ENCODE measurements at regions not wholly inside any gene's neighbourhood (a gene's known extent, or its start where the extent isn't known, plus 50 kb on each side); places are given as distances from the start of the nearest gene placed in this dataset.
A peak's percentile ranks its signal among the peaks of the same experiment; 100 is the strongest.

DNA sequence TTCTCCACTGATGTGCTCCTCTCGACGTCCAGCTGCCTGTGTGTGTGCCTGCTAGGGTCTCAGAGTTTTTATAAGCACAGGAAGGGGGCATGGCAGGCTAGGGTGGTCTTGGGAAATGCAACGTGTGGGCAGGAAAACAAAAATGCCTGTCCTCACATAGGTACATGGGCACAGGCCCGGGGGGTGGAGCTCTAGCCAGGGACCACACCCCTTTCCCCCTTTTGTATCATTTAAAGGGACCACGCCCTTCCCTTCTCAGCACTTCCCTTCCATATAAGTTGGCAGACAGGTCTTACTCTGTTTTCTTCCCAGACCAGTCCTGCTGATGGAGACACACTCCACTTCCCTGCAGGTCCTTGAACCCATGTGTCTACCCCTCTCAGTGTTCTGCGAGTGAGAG, 645.0 kb downstream of the CBLN2 start:
- H4K20me1 ChIP-seq = no peaks in the 10 kb centered on the region
- H3K4me3 ChIP-seq = no peak overlapping the region
- H3K4me2 ChIP-seq = no peak overlapping the region
- H3K27me3 ChIP-seq = no peaks in the 10 kb centered on the region
- H3K27ac ChIP-seq = no peak overlapping the region
- no peak overlapping the region for H3K9ac ChIP-seq
- TF ChIP-seq Cebpa-rat (IDR thresholded peaks at IDR 0.05) = no peak
- H3K9me3 ChIP-seq = no peaks in the 10 kb centered on the region
- no peaks in the 10 kb centered on the region for H3K36me3 ChIP-seq
- no peaks in the 10 kb centered on the region for H3K4me1 ChIP-seq

DNA sequence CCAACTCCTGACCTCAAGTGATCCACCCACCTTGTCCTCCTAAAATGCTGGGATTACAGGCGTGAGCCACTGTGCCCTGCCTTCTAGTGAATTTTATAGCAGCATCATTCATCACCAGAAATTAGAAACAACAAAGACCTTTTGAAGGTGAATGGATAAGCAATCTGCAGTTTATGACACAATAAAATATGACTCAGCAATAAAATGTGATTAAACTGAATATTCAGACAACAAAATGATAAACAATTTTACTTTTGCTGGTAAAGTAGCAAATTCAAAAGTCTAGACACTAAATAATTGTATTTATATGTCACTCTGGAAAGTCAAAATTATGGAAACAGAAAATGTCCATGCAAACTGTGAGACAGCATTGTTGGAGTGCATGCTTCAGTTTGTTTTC, 656.6 kb downstream of the CBLN2 start:
- Histone ChIP-seq H3K4me3 (no peak overlapping the region), H3K27ac (no peak overlapping the region), H3K9me3 (no peaks in the 10 kb centered on the region), H3K4me2 (no peak overlapping the region), H4K20me1 (no peaks in the 10 kb centered on the region), H3K9ac (no peak overlapping the region), H3K36me3 (no peaks in the 10 kb centered on the region), H3K27me3 (no peaks in the 10 kb centered on the region), H3K4me1 (no peaks in the 10 kb centered on the region)
- TF ChIP-seq Cebpa-rat (IDR thresholded peaks at IDR 0.05) = no peak

DNA sequence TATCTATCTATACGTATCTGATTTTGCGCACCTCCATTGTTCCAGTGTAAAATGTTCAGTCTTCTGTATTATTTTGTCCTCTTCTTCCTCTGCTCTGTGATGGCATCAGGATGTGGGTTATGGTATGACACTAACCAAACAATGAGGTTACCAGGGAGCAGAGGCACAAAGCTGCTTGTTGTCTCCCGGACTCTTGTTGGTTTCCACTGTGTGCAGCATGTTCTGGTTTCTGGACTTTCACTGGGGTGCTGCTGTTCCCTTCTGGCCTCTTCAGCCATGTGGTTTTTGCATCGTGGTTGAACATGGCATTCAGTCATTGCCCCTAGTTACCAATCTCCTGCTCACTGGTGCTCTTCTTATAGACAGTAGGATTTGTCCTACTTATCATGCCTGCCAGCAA, 665.9 kb downstream of the CBLN2 start:
- no peak overlapping the region for H3K9ac ChIP-seq
- H3K36me3 ChIP-seq = no peaks in the 10 kb centered on the region
- no peaks in the 10 kb centered on the region for H3K9me3 ChIP-seq
- no peak overlapping the region for H3K4me3 ChIP-seq
- no peak overlapping the region for H3K4me2 ChIP-seq
- H3K27ac ChIP-seq = no peak overlapping the region
- no peaks in the 10 kb centered on the region for H3K4me1 ChIP-seq
- no peaks in the 10 kb centered on the region for H3K27me3 ChIP-seq
- no peaks in the 10 kb centered on the region for H4K20me1 ChIP-seq
- TF ChIP-seq Cebpa-rat (IDR thresholded peaks at IDR 0.05) = no peak

DNA sequence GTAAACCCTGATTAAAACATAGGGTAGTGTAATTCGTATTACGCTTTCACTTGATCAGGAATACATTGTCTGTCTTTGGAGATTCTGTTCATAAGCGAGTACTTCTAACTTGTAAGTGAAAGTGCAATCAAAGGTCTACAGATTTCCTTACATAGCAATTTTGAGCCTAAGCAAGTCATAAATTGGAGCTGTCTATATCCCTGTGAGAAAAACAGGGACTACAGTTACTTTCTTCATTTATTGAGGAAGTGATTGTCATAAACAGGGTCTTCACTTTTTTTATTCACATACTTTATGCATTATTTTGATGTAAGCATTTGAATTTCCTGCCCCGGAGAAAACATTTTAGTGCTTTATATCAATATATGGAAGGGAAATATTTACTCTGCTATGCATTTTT, 670.4 kb downstream of the CBLN2 start:
- no peaks in the 10 kb centered on the region for H3K4me1 ChIP-seq
- no peak overlapping the region for H3K9ac ChIP-seq
- no peak overlapping the region for H3K4me3 ChIP-seq
- H3K4me2 ChIP-seq = no peak overlapping the region
- TF ChIP-seq Cebpa-rat (IDR thresholded peaks at IDR 0.05) = no peak
- no peaks in the 10 kb centered on the region for H4K20me1 ChIP-seq
- no peak overlapping the region for H3K27ac ChIP-seq
- no peaks in the 10 kb centered on the region for H3K27me3 ChIP-seq
- H3K36me3 ChIP-seq = no peaks in the 10 kb centered on the region
- H3K9me3 ChIP-seq = no peaks in the 10 kb centered on the region

DNA sequence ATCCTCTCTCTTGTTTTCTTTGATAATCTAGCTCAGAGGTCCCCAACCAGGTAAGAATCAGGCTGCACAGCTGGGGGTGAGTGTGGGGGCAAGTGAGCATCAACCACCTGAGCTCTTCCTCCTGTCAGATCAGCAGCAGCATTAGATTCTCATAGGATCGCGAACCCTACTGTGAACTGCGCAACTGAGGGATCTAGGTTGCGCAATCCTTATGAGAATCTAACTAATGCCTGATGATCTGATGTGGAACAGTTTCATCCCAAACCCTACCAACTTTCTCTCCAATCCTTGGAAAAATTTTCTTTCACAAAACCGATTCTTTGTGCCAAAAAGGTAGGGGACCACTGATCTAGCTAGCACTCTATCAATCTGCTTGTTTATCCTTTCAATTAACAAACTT, 678.3 kb downstream of the CBLN2 start:
- Histone ChIP-seq H3K4me1 (no peaks in the 10 kb centered on the region), H3K27me3 (no peaks in the 10 kb centered on the region), H3K36me3 (no peaks in the 10 kb centered on the region), H3K9me3 (no peaks in the 10 kb centered on the region), H3K9ac (no peak overlapping the region), H3K27ac (no peak overlapping the region), H4K20me1 (no peaks in the 10 kb centered on the region), H3K4me2 (no peak overlapping the region), H3K4me3 (no peak overlapping the region)
- TF ChIP-seq Cebpa-rat (IDR thresholded peaks at IDR 0.05) = peak; percentile 88

DNA sequence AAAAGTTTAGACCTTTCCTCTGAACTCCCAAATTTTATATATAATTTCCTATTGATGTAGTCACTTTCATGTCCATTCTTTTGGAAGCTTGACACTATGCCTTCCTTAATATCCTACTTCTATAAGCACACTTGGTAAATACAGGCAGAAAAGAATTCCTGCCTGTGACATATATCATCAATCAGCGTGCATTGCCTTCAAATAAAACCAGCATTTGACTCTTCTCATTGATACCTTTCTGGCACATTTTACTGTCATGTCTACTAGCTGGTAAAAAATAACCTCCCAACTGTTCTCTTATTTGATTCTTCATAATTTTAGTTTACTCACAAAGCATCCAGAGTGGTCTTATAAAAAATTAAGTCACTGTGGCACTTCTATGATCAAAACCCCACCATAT, 693.5 kb downstream of the CBLN2 start:
- no peak overlapping the region for H3K9ac ChIP-seq
- TF ChIP-seq Cebpa-rat (IDR thresholded peaks at IDR 0.05) = no peak

DNA sequence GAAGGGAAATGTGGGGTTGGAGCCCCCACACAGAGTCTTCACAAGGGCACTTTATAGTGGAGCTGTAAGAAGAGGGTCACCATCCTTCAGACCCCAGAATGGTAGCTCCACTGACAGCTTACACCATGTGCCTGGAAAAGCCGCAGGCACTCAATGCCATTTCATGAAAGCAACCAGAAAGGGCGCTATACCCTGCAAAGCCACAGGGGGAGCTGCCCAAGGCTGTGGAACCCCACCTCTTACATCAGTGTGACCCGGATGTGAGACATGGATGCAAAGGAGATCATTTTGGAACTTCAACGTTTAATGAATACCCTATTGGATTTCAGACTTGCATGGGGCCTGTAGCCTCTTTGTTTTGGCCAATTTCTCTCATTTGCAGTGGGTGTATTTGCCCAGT, 694.7 kb downstream of the CBLN2 start:
- peaks cover 32% of the 10 kb centered on the region for H3K9me3 ChIP-seq
- no peak overlapping the region for H3K4me3 ChIP-seq
- no peaks in the 10 kb centered on the region for H3K27me3 ChIP-seq
- no peak for TF ChIP-seq Cebpa-rat (IDR thresholded peaks at IDR 0.05)
- no peak overlapping the region for H3K9ac ChIP-seq
- H3K4me1 ChIP-seq = no peaks in the 10 kb centered on the region
- no peaks in the 10 kb centered on the region for H3K36me3 ChIP-seq
- H3K4me2 ChIP-seq = no peak overlapping the region
- H4K20me1 ChIP-seq = no peaks in the 10 kb centered on the region
- H3K27ac ChIP-seq = no peak overlapping the region

More for the DNA sequence above, 693.5 kb downstream of the CBLN2 start:
- Histone ChIP-seq H3K27me3 (no peaks in the 10 kb centered on the region), H3K4me2 (no peak overlapping the region), H3K27ac (no peak overlapping the region), H3K9me3 (peaks cover 32% of the 10 kb centered on the region), H3K4me1 (no peaks in the 10 kb centered on the region), H3K36me3 (no peaks in the 10 kb centered on the region), H4K20me1 (no peaks in the 10 kb centered on the region), H3K4me3 (no peak overlapping the region)

DNA sequence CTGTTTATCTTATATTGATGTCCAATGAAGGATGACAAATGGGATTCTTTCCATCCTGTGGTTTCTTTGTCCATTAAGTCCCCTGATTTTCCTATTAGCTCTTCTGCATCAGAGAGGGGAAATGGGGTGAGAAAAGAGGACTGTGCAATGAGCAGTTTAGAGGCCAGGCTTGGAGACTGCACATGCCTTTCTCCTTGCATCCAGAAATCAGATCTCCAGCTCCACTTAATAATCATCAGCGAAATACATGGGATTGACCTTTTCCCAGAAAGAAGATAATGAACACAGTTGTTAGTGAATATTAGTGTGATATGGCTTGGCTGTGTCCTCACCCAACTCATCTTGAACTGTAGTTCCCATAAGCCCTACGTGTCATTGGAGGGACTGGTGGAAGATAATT, 697.4 kb downstream of the CBLN2 start:
- no peak overlapping the region for H3K4me2 ChIP-seq
- H3K4me1 ChIP-seq = no peaks in the 10 kb centered on the region
- H4K20me1 ChIP-seq = no peaks in the 10 kb centered on the region
- peaks cover 32% of the 10 kb centered on the region for H3K9me3 ChIP-seq
- no peak overlapping the region for H3K4me3 ChIP-seq
- no peaks in the 10 kb centered on the region for H3K36me3 ChIP-seq
- H3K9ac ChIP-seq = no peak overlapping the region
- H3K27ac ChIP-seq = no peak overlapping the region
- H3K27me3 ChIP-seq = no peaks in the 10 kb centered on the region
- TF ChIP-seq Cebpa-rat (IDR thresholded peaks at IDR 0.05) = no peak

DNA sequence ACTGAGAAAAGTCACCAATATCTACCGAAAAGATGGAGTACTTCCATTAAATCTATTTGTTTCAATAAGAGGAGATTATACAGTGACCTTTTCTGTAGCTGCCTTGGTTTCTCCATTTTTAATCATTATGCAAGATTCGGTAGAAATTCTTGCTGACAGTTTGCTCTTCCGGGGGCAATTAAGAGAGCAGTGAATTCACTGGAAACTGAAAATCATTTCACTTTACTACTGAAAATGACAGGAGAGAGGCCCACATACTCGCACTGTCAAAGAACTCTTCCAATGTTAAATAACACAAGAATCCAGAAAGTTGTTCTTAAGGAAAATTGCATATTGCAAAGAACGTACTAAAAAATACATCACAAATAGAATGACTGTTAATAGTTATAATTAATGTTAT, 699.3 kb downstream of the CBLN2 start:
- Histone ChIP-seq H3K4me3 (no peak overlapping the region), H3K9me3 (peaks cover 29% of the 10 kb centered on the region), H3K4me2 (no peak overlapping the region), H3K4me1 (no peaks in the 10 kb centered on the region), H3K27me3 (no peaks in the 10 kb centered on the region), H3K36me3 (no peaks in the 10 kb centered on the region), H4K20me1 (no peaks in the 10 kb centered on the region), H3K9ac (no peak overlapping the region), H3K27ac (no peak overlapping the region)
- no peak for TF ChIP-seq Cebpa-rat (IDR thresholded peaks at IDR 0.05)

DNA sequence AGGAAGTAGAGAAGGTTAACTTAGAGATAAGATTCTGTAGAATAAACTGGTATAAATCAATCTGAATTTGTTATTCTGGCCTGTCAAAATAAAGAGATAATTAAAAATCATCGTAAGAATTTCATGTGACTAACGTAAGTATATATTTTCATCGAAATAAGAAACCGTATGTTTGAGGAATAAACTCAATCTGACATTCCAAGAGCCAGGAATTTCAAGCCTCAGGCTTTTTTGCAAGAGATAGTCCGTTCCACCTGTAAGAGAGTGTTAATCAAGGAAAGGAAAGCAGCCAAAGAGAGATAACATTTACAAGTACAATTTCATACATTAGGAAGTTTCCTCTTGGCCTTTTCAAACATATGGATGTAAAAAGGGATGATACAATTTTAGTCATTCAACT, 701.5 kb downstream of the CBLN2 start:
- Histone ChIP-seq H3K4me2 (no peak overlapping the region), H3K4me3 (no peak overlapping the region), H3K36me3 (no peaks in the 10 kb centered on the region), H3K4me1 (no peaks in the 10 kb centered on the region), H3K27ac (no peak overlapping the region), H3K9me3 (peaks cover 10% of the 10 kb centered on the region), H3K9ac (no peak overlapping the region), H3K27me3 (no peaks in the 10 kb centered on the region), H4K20me1 (no peaks in the 10 kb centered on the region)
- no peak for TF ChIP-seq Cebpa-rat (IDR thresholded peaks at IDR 0.05)

DNA sequence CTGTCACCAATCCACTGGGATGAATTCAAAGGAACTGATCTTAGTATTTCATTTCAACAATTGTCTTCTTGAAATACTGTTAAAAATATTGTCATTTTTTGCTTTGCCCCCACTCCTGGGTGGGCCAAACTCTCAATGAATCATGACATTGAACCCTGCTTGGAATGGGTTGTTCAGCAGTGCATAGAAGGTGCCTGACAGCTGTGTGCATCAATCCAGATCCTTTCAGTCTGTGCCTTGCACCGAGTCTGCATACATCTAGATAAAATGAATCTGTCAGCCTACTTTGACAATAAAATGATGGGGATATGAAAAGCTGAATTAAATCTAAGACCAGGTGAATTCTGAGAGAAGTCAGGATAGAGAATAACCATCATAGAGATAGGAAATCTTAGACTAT, 706.6 kb downstream of the CBLN2 start:
- Histone ChIP-seq H3K36me3 (no peaks in the 10 kb centered on the region), H4K20me1 (no peaks in the 10 kb centered on the region), H3K4me2 (no peak overlapping the region), H3K4me1 (no peaks in the 10 kb centered on the region), H3K27ac (no peak overlapping the region), H3K9ac (no peak overlapping the region), H3K27me3 (no peaks in the 10 kb centered on the region), H3K4me3 (no peak overlapping the region), H3K9me3 (no peaks in the 10 kb centered on the region)
- no peak for TF ChIP-seq Cebpa-rat (IDR thresholded peaks at IDR 0.05)

All from BLaER1 (cell line).